HepG2 (cell line): ENCODE measurements at regions not wholly inside any gene's neighbourhood (a gene's known extent, or its start where the extent isn't known, plus 50 kb on each side); places are given as distances from the start of the nearest gene placed in this dataset.

ENCODE experiments used
- HNF1A ChIP-seq, 2 experiments: sonication (generic) in 1 of 2; formaldehyde crosslinking in 1 of 2; IDR thresholded peaks; 2 replicates each; pipeline versions ENCODE4 v1.4.0 to v1.6.1; 2016 to 2020; ENCODE audit warnings: borderline replicate concordance in 1 of 2, low read depth in 1 of 2, mild to moderate bottlenecking in 1 of 2, missing genetic modification reagents in 1 of 2
- ISL2 ChIP-seq: sonication (generic); formaldehyde crosslinking; IDR thresholded peaks from 2 replicates; pipeline ENCODE4 v1.5.0; 2020; ENCODE audit warnings: missing genetic modification reagents
- THAP9 ChIP-seq: sonication (generic); formaldehyde crosslinking; IDR thresholded peaks from 2 replicates; pipeline ENCODE4; 2020; ENCODE audit warnings: missing genetic modification reagents, mild to moderate bottlenecking, borderline replicate concordance
- ZBTB20 ChIP-seq: sonication (generic); formaldehyde crosslinking; IDR thresholded peaks from 2 replicates; pipeline ENCODE4 v1.8.1; 2023; ENCODE audit warnings: missing genetic modification reagents, low read depth, mild to moderate bottlenecking, borderline replicate concordance
- ZNF780A ChIP-seq: sonication (generic); formaldehyde crosslinking; IDR thresholded peaks from 2 replicates; pipeline ENCODE4 v1.8.0; 2022; ENCODE audit warnings: mild to moderate bottlenecking, missing genetic modification reagents, moderate library complexity
- TF ChIP-seq, protein P1 (sequence below): sonication (generic); formaldehyde crosslinking; IDR thresholded peaks from 2 replicates; pipeline ENCODE4 v1.4.0; 2020; ENCODE audit warnings: missing genetic modification reagents

- TF ChIP-seq, protein P1, sequence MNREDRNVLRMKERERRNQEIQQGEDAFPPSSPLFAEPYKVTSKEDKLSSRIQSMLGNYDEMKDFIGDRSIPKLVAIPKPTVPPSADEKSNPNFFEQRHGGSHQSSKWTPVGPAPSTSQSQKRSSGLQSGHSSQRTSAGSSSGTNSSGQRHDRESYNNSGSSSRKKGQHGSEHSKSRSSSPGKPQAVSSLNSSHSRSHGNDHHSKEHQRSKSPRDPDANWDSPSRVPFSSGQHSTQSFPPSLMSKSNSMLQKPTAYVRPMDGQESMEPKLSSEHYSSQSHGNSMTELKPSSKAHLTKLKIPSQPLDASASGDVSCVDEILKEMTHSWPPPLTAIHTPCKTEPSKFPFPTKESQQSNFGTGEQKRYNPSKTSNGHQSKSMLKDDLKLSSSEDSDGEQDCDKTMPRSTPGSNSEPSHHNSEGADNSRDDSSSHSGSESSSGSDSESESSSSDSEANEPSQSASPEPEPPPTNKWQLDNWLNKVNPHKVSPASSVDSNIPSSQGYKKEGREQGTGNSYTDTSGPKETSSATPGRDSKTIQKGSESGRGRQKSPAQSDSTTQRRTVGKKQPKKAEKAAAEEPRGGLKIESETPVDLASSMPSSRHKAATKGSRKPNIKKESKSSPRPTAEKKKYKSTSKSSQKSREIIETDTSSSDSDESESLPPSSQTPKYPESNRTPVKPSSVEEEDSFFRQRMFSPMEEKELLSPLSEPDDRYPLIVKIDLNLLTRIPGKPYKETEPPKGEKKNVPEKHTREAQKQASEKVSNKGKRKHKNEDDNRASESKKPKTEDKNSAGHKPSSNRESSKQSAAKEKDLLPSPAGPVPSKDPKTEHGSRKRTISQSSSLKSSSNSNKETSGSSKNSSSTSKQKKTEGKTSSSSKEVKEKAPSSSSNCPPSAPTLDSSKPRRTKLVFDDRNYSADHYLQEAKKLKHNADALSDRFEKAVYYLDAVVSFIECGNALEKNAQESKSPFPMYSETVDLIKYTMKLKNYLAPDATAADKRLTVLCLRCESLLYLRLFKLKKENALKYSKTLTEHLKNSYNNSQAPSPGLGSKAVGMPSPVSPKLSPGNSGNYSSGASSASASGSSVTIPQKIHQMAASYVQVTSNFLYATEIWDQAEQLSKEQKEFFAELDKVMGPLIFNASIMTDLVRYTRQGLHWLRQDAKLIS (CRISPR knock-in tag): no peak
- TF ChIP-seq ZNF780A (CRISPR knock-in tag) (no peak), HNF1A (IDR thresholded peaks at IDR 0.05; ENCODE audit: low read depth) (no peak), HNF1A (CRISPR knock-in tag; IDR thresholded peaks at IDR 0.05; ENCODE audit: borderline replicate concordance) (0 out of 2 replicates have a peak, but pooled peaks have one; percentile 28), ZBTB20 (CRISPR knock-in tag) (no peak), ISL2 (0 out of 2 replicates have a peak, but pooled peaks have one; percentile 22), THAP9 (no peak)
Observed at GRCh38 chr2:238775591-238775990, 72.3 kb upstream of the TWIST2 start (continued).
